HG02571 (cell line): ENCODE measurements at regions not wholly inside any gene's neighbourhood (a gene's known extent, or its start where the extent isn't known, plus 50 kb on each side); places are given as distances from the start of the nearest gene placed in this dataset.
"Not testable (repeated sequence)": the region's sequence is repeated elsewhere in the genome, so short reads cannot be mapped to it uniquely, and the experiment has no call there.

Experiments
- ATAC-seq: cut with Tn5 transposase; IDR thresholded peaks from one replicate; pipeline ENCODE4 v1.9.1; 2021; ENCODE audit warnings: mild to moderate bottlenecking, moderate library complexity; ENCODE audit not compliant: unreplicated experiment

DNA sequence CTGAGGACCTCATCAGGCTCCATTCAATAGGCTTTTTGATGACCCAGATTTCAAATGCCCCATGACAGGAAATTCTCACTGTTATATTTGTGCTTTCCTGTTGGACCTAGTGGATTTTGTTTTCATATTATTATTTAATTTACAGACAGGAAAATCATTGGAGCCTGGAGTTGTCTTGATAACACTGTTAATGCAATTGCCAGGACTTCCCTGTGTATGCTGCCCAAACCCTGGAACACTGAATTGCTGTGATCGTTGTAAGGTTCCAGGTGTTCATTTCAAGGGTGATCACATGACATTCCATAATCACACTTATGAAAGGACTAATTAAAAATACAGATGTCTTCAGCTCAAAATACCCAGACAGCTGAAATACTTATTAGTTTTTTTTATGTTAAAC is 783.2 kb downstream of the DHX35 start:
- no peak for ATAC-seq

DNA sequence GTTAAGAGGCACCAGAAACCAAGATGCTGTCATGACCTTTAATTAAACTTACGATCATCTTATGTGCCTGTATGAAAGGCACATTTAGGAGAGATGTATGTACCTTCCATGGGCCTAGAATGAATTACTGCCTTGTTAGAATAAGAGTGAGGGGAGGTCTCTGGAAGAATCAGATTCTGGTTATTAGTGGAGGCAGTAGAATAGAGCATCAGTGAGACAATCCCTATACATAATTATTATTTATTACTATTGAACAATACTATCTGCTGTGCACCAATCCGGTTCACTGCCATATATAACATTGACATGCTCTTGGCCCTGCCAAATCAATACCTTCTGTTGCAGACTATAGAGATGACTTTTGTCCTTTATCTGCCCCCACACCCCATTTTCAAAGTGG is 776.5 kb downstream of the DHX35 start:
- no peak for ATAC-seq

DNA sequence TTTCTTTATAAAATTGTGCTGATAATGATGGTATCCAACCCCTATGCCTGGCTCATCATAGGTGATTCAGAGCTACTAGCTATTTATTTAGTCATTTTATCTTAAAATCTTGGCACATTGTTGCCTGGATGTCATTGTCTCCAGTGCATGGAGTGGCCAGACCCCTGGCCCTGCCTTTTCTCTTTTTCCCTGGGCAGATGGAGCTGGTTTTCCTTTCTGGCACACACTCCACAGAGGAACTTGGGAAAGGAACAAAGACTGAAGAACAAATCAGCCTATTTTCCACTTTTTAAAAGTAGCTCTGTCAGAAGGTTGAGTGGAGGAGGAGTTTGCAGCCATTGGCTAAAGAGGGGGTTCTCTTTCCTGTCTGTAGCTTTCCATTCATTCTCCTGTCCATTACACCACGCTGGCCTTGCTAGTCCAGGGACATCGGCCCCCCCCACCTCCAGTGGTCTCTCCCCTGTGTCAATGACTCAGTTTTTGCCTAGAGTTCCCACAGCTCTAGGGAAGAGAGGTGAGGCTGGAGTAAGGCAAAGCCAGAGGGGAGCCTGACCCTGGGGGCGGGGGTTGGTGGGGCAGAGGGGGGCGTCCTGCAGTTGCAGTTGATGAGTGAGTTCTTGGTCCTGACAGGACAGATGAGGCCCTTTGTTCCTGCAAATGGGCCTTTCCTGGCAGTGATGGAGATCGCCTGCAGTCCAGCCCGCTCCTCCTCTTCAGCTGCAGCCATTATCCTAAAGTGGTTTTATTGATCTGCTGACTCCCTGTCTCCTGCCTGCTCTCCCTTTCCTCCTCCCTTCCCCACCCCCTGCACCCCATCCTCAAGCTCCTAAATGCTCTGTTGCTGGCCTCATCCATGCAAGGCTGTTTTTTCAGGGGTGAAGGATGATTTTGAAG is 774.5 kb downstream of the DHX35 start:
- ATAC-seq = no peak

DNA sequence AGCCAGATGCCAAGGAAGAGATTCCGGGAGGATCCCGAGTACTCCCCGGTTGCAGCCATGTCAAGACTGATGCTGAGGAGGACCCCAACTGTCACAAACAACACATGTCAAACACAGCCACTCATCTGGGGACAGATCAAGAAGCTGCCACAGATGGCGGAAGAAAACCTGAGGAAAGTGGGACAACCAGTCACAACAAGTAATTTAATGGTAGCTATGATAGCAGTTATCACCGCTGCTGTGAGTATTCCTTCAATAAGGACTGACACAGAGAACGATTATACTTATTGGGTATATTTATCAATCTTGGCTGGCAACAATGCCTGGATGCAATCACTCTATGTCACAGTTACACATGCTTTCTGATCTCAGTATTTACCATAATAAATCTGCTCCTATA is 763.4 kb downstream of the DHX35 start:
- not testable (repeated sequence) for ATAC-seq

DNA sequence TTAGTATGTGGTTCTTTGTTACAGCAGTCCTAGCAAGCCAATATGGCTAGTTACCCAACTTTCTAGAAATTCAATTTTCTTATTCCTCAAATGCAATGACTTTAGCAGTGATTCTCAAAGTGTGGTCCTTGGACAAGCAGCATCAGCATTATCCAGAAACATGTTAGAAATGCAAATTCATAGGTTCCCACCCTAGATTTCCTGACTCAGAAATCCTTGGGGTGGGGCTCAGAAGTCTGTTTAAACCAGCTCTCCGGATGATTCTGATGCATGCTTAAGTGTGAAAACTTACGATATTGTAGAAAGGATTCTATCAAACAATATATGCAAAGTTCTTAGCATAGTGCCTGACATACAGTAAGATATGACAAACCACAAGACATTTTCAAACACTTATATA is 757.1 kb downstream of the DHX35 start:
- ATAC-seq = no peak

DNA sequence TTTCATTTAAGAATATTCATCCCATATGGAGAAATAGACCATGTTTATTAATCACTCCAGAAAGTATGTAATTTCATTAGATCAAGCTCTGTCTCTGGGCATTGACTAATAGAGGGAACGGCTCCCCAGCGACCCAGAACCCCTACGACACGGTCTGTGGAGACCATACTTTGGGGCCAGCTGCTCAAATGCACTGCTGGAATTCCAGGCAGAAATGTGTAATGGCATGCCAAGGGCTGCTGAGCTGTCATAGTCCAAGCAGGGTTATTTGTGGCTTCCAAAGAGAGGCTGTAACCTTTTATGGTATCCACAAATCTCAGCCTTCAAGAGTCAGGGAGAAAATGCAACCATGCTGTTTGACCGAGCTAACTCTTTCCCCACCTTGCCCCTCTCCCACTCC is 755.8 kb downstream of the DHX35 start:
- ATAC-seq = no peak

DNA sequence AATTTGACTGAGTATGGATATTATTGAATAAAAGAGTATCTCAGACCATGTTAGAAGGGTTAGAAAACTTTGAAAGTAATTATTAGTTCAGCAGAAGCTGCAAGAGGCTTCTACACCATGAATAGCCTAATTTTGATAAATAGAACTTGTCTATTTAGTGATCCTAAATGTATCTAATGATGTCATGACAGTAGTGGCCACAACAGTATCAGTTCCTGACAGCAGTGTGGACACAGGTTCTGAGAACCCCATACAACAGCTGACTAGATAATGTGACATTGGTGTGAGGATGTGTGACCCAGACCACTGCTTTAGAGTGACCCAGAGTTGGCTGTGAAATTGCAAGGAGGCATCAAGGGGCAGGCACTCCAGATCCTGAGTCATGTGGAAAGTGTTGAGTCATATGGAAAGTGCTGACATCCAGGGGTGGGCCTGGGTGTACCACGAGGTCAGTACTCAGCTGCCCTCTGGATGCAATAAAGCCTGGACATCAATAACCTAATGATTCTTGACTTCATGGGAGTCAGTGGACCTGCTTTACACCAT is 754.7 kb downstream of the DHX35 start:
- ATAC-seq = no peak

DNA sequence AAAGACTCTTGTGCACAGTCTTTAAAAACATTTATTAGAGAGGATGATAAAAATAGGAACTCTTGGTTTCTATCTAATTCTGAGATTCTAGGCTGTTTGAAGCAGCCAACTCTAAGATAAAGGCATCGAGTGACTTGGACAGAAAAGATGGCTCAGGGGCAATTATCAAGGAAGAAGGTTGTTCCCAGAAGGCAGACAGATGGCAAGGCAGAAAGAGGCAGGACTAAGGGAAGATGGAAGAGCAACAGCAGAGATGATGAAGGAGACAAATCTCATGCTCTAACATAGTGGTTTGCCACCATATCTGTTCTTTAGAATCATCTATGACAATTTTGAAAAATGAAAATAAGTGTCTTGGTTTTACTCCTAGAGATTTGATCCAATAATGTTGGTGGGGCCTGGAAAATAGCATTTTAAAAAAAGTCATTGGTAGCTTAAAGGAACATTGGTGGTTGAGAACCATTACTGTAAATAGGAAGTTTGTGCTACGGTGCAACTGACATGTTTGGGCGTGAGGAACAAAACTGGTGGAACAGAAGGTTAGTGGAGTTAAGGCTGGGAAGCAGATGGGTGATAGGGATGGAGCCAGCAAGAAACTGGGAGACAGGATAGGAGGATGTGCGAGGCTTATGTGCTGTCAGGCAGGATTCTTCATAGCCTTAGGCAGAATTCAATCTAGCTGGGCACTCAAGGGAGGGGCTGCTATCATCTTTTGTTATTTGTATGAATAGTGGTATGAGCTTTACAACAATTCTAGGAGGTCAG is 751.1 kb downstream of the DHX35 start:
- no peak for ATAC-seq

DNA sequence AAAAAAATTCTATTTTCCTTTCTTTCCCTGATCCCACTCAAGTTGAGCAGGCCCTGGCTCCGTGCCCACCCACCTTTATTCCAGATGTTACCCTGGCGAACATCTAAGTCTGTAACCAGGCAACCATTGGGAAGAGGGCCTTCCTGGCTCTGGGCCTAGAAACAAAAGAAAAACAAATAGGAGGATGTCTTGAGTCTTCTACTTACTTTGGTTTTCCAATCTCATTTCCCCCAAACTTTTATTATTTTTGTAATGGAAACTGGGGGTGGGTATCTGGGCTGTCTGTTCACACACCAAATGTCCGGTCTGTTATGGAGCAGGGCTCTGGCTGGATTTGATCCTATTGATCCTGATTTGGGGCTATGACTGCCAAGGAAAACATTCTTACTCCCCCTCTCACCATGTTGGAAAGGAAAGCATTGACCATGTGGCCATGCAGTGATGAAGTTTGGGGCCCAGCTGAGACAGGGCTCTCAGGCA is 744.1 kb downstream of the DHX35 start:
- no peak for ATAC-seq

DNA sequence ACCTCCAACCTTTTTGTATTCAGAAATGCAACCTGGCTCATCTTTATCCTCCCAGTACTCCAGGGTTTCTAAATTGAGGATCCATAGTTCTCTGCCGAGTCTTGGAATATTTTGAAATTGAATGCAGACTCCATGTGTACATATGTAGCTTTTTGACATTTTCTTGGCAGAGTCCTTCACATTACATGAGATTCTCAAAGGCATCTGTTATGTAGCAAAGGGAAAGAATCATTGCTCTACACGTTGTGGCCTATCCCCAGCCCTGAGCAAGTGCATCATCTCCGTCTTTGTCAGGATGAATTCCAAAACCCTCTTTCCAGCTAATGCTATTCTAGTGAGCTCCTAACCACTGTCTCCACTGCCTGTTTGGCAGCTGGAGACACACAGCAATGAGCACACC is 742.9 kb downstream of the DHX35 start:
- ATAC-seq = no peak

DNA sequence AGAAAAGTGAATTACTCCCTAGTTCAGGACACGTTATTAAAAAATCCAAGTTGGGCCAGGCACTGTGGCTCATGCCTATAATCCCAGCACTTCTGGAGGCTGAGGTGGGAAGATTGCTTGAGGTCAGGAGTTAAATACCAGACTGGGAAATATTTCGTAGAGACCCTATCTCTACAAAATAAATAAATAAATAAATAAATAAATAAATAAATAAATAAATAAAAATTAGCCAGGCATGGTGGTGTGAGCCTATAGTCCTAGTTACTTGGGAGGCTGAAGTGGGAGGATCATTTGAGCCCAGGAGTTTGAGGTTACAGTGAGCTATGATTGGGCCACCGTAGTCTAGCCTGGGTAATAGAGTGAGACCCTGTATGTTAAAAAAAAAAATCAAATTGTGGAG is 741.2 kb downstream of the DHX35 start:
- not testable (repeated sequence) for ATAC-seq

DNA sequence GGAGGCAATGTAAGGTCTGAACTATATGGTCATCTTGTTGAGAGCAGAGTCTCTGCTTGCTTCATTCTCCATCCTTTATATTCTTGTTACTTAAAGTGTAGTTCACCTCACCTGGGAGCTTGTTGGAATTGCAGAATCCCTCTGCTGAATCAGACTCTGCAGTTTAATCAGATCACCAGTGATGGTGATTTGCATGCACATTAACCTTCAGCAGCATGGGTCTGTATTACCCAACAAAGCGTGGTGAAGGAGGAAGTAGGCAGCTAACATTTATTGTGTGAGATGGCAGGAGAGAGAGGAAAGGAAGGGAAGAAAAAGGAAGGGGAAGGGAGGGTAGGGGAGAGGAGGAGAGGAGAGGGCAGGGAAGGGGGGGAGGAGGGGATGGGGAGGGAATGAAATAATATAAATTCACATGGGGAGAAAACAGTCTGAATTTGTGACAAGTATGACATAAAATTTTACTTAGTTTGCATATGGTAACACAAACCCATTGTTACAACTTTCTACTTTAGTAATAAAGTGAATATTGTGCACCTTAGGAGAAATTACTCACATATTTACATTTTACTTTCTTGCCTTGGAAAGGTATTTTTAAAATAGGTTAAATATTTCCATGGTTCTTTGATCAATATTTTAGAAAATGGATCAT is 740.7 kb downstream of the DHX35 start:
- ATAC-seq = no peak

DNA sequence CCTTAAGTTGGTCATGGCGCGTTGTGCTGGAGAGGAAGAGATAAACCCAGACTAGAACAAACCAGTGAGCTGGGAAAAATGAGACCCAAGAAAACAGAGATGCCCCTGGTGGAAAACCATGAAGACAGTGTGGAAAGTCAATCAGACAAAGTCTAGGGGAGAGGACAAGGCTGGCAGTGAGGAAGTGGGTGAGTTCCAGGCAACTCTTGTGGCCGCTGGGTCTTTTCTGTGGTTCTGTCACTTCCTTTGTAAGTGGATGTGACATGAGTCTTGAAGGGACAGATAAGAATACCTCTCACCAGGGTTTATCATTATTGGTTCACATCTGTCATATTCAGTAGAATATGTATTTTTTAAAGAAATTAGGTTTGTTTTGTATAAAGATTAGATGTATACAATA is 738.4 kb downstream of the DHX35 start:
- ATAC-seq = no peak

DNA sequence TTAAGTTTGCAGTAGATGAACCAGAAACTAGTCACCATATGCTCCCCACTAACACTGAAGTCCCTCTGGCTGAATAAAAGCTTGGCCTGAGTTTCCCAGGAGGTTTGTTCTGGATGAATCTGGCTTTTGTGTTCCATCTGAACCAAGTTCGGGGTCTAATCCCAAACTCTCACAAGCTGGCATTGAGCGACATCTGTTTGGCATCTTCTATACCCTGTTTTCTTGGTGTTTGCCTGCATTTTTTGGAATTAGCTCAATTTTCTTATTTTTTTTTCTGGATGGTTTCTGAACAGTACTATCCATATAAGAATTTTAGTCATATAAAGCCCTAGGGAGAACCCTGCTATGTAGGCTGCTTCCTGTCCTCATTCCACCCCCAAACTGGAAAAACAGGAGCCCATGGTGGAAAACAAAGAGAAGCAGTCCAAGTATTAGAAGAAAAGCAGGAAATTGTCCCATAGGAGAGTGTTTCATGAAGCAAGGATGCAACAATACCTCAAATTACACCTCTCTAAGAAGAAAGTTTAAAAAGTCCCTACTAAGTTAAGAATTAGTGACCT is 737.1 kb downstream of the DHX35 start:
- ATAC-seq = no peak

DNA sequence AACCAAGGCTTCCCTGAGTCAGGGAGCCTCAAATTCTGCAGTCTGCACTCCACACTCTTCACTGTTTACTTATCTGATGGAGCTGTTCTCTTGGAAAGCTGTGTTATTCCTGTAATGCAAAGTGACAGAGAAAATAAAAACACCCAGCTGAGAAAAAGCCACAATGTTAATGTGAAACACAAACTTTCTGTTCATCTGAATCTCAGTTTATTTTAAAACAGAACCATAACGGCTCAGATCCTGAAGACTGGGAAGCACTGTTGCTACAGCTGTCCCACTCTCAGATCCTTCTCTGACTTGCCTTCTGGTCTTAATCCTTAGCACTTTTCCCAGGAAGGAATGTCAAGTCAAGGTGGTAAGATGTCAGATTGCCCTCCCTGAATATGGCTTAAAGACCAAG is 736.6 kb downstream of the DHX35 start:
- no peak for ATAC-seq

DNA sequence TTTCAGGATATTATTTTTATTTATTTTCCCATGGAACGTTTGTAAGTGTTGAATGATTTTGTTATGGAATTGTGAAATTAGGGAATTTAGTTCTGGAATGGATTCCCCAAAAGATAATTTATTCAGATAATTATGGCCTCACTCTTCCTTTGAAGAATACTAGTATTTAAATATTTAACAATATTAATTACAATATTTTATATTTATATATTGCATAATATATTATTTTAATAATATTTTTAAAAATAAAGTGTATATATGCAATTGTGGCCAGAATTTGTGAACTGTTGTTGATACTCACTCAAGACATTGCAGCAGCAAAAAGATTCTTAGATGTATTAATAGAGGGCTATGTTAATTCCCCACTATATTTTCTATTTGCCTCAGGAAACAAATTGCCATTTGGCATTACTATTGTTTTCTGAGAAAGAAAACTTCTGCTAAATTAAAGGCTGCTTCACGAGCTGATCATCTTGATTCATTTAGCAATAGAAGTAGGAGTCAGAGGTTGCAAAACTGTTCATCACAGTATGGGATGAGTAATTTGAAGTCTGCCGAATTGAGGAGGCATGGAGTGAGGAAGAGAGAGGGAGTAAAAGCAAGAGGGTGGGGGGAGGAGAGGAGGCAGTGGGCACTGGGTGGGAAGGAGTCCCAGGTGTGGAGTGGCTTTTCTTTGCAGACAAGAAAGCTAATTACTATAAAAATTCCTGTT is 729.2 kb downstream of the DHX35 start:
- no peak for ATAC-seq

DNA sequence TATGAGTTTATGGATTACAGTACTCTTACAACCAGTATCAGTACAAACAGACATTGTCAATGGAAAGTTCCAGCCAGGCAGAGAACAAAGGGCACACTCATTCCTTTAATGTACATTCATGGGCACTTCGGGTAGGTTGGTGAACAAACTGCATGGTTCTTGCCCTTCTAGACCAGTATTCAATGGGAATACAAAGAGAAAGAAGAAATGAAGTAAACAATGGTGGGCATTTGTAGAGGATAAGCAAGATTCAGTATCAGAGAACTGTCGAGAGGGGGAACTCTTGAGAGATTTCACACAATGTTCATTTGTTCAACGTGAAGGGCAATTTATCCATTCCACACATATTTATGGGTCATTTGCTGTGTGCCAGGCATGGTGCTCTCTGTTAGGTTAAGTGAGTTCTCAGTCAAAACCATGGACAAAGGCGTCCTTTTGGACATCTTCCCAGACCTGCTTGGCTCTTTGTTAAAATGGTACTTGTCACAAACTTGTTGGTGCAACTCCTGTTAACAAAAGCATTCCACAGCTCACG is 714.8 kb downstream of the DHX35 start:
- no peak for ATAC-seq

DNA sequence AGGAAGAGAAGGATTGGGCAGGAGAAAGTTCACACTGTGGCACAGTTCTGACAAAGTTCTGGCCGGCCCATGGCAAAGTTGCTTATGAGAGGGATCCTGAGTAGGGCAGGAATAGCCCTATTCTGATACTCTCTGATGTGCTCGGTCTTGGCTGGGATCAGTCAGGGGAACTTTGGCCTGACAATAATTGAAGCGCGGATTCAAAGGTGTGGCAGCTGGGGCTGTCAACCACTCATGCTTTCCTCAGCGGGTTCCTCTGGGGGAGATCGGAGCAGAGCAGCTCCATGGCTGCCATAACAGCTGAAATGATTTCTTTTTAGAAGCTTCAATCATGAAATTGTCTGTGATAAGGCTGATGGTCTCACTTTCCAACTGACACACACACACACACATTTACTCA is 714.1 kb downstream of the DHX35 start:
- ATAC-seq = no peak

DNA sequence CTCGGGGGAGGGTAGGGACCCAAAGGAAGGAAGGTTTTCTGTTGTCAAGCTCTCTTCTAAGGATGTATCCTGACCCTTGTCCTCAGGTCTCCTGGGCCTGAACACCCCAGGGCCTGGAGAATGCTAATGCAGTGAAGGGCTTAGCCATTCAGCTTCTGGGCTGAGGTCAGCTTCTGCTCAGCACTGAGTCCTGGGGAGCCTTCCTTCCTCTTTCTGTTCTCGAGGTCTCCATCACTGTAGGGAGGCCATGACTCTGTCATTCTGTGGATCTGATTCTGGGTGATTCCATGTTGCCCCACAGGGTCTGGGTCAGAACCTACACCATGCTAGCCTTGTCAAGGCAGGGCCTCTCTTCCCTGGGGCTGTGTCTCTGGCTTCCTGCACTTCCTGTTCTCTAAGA is 712.7 kb downstream of the DHX35 start:
- no peak for ATAC-seq

DNA sequence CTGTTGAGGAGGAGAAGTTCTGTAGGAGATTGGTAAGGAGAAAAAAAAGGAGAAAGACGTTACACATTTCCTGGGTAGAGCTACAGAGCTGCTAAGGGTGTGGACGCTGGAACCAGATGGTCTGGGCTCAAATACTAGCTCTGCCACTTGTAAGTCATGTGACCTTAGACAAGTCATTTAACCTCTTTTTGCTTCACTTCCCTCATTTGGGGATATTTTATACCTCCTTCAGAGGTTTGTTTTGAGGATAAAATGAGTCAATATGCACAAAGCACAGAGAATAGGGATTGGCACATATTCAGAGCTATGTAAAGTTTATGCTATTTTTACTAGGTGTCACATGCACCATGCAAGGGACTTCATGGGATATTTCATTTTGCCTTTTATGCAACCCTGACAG is 708.8 kb downstream of the DHX35 start:
- ATAC-seq = no peak
